ENCODE measurements at regions not wholly inside any gene's neighbourhood (a gene's known extent, or its start where the extent isn't known, plus 50 kb on each side); places are given as distances from the start of the nearest gene placed in this dataset.

DNA sequence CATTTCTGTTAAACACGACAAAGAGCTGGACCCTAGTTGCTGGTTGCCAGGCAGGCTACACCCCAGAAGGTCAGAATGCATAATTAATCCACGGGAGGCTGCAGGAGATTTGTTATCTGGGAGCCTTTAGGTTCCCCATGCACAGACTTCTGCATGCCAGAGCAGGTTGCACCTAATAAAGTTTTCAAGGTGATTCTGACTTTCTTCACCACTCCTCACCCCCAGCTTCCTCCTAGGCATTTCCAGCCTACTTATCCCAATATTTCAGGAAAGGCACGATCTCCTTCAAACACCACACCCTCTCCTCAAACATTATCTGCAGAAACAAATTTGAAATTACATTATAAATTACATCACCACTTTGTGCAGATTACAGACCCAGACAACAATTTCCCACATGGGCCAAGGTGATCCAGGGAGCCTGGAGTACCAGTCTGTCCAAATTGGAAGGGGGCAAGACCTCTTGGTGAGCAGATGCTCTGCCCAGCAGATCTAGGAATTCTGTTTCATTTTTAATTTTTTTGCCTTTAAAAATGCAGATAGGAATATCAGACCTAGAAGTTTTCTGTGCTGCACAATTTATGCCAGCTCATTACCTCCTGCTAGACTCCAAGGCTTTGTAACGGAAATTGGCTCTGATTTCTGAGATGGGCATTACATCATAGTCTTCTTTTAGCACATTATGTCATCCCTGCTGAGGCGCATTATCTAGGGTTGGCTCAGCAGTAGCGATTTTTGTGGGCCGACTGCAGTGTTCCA is 363.4 kb upstream of the SLC30A5 start:
- DNase-seq, result no peak

DNA sequence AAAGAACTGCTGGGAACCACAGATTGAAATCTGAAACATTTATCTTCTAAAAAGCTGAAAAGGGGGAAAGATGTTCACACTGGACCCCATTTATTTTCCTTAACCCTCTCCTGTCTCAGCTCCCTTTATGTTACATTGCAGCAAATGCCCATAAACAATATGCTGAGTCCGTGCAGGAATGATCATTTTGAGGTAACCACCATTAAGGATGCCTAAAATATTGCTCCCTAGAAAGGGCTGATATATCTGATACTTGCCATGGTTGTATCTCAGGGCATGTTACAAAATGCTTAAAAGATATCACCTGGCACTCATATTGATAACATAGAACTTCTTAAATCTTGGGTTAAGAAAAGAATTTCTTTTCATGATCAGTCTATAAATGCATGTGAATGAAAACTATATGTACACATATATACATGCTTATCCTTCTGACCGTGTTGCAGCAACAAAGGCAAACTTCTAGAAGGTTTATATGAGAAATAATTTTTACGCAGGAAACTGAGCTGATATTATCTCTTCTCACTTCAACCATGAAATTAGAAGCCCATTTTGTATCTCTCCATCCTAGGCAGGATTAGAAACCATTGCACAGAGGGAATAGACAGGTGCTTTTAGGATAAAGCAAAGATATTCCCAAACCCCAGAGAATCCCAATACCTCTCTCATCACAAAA is 362.7 kb upstream of the SLC30A5 start:
- DNase-seq, result no peak

DNA sequence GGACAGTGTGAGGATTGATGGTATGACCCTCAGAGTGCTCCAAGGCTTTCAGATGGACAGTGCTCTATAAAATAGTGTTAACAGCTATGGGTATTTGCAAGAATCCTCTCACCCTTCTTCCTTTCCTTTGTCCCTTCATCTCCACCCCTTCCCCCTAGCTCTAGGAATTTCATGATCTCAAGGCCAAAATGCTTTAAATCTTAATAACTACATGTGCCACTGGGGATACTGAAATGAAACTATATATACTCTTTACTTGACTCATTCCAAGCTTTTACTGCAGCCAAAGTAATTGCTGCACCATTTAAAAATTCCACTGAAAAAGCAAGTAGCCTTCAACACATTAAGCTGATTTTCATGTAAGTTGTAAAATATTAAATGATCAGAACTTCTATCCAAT is 361.6 kb upstream of the SLC30A5 start:
- no peak for DNase-seq

DNA sequence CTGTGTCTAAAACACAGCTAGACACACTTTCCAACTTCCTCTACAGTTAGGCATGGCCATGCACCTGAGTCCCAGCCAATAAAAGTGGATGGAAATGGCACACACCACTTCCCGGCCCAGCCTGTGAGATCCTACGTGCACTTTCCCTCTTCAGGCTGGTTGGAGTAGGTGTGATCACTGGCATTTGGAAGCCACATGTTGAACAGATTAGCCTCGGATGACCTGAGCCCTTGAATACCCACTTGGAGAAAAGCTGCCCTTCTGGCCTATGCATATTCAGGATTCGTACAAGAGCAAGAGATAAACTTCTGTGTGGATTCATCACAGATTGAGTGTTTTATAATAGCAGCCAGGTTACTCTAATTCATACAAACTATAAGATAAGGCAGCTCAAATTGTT is 359.0 kb upstream of the SLC30A5 start:
- DNase-seq, result no peak

DNA sequence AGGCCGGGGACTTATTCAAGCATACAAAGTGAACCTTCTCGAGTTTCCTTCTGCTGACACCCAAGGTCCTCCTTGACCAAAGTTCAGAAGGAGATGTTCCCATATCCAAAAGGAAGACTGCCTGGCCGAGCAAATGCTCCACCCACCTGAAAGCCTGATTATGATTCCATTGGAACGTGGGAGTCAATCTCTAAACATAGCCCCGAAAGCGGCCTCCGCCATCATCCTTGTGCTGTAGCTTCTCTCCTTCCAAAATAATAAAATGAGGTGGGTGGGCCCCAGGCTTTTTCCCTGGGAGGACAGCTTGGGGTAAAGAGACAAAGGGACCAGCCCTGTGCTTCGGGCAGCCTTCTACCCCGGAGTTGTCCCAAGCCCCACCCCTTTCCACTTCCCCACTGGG is 355.6 kb upstream of the SLC30A5 start:
- DNase-seq, result no peak

DNA sequence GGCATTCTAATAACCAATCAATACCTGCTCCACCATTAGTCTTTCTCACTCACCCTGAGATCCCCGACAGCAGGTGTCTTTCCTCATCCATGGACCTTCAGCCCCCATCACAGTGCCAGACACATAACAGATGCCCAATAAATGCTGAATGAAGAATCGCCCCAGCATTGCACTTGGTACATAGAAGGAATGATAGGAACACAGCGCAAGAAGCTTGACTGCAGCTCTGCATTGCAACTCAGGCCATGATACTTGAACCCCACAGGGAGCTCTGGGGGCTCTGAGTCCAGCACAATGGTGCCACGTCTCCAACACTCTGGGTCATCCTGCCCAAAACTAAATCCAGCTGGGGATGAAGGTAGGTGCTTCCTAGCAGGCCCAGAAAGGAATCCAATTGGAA is 355.0 kb upstream of the SLC30A5 start:
- DNase-seq, result no peak

DNA sequence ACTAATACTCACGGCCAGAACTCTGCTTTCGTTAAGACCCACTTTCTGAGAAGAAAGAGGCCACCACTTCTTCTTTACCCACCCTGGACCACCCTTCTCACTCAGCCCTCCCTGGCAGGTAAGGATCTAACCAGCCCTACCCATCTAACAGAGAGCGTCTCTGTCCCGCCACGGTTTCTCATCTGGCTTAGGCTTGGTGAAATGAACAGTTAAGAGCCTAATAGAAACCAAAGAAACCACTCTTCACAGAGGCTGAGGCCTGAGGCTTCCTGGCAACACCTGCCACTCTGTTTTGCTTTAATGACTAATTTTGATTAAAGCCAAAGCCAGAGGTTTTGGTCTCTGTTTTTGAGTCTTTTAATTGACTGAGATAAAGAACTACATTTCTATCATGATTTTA is 354.1 kb upstream of the SLC30A5 start:
- no peak for DNase-seq

DNA sequence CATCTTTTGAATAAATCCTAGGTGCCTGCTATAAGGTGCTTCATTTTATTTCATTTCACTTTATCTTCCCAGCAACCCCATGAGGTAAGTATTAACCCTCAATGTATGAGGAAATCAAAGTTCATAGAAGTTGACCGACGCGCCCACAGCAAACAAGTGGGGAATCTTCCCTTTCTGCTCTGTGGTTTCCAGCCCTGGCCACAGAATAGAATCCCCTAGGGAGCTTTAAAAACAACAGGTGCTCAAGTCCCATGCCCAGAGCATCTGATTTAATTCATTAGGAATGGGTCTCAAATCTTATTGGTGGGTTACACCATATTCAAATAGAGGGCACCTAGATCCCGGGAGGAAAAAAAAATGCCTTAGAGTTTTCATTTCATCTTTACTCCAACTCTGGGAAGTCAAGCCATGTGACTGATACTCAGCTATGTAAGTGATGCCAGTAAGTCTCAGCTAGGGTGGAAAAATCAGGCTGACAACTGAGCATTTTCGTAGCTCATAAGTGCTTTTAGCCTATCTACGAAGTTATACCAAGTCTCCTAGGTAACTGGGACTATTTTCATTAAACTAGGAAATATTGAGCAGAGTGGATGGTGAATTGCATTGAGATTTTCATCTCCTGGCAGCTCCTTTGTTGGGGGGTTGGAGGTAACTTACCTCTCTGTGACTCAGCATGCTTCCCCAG is 353.4 kb upstream of the SLC30A5 start:
- DNase-seq, result no peak

DNA sequence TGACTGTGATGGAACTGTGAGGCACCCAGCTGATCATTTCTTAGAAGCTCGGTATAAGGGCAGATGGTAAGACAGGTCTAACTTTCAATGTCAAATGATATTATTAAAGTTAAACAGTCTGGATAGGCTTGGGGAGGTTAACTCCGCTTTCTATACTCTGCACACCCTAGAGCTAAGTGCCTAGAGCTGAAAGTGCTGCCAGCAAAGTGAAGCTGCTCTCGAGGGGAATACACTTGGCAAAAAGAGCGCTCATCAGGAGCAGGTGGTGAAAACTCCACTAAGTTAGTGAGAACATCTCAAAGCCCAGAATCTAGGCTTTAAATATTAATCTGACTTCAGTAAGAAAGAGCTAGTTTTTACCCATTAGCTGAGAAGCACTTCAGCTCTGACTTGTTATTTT is 349.6 kb upstream of the SLC30A5 start:
- no peak for DNase-seq

DNA sequence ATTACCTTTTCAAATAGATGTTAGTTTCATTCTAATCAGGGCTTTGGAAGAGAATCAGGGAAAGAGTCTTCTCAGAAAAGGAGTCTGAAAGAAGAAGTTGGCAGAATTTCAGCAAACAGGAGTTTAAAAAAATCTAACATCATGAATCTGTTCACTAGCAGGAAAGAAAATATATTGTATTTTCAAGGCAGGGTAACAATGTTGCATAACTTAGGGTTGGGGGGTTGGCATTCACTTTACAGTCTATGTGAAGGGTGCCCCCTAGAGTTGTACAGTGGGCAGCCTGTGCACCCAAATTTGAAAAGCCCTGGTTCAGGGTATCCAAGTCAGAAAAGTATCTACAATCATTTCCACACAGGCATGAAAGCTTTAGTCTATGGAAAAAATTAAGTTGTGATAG is 348.4 kb upstream of the SLC30A5 start:
- no peak for DNase-seq

DNA sequence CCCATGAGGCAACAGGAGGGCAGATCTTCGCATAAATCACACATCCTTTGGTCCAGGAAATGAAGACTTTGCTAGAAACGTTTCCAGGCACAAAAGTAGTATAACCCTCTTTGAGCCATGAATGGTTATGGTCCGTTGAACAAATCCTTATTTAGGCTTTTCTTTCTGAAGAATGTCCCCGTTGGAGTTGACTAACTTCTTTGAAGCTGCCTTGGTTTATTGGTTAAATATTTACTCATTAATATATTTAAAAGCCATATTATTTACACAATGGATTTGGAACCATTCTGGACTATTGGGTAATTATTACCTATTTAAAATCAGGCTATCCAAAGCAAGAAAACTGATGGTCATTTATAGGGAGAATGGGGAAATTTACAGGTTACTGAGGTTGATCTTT is 347.6 kb upstream of the SLC30A5 start:
- DNase-seq, result no peak

DNA sequence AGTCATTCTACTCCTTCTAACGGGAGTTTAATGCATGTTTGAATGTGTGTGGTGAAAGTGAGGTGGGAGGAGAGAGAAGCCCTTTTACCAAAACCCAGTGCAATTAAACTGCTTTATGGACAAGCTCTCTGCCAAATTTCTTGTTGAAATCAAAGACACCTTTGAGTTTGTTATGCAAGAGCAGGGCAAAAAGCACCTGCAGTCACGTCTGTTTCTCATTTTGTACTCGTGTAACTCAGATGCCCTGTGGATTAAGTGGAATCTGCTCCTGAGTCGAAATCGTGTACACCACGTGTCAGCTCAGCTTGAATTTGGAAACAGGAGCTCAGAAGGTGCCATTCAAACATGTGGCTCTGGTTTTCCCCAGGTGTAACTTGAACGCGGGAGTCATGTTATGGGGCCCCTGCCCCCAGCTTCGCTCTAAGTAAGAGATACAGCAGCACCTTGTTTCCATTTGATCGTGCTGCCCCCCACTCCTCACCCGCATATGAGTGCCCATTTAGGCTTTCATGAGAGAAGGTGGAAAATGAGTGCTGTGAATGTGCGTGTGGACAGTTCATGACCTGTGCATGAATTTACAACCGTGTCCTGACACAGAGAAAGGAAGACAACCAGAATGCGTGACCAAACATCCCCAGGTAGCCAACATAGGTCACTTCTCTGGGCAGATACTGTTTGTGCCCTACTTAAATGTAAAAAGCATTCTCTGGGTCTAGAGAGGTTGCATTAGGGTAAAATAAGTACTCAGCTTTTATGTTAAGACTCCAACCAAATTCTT is 347.0 kb upstream of the SLC30A5 start:
- no peak for DNase-seq

DNA sequence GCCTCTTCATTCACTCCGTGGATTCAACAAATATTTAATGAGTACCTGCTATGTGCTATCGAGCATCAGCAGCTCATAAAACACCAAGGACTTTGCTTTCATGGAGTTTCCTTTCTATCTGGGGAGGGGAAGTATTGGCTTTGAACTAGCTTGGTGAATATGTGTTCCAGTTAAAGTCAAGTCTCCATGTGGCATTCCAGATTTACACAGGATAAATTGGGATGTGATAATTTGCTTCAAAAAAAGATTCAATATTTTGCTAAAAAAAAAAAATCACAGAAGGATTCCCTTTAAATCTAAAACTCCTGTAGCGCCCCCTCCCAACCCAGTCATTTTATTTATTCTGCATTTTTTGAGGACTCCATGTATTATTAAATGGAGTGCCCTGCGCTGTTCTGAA is 346.3 kb upstream of the SLC30A5 start:
- DNase-seq, result no peak

DNA sequence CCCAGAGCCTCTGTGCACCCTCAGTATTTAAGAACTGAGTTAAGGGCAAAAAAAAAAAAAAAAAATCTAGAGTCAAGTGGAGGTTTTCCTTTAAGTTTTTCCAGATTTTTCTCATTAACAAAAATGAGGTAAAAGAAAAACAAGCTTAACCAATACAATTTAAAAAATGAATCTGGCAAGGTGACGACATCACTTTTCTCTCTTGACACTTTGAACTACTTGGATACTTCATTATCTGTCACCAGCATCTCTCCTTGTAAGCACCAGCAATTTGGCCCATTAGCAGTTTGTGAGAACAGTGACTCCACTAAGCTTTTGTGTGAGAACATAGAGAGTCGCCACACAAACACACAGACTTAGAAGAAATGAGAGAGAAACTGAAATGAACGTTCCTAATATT is 345.7 kb upstream of the SLC30A5 start:
- no peak for DNase-seq

DNA sequence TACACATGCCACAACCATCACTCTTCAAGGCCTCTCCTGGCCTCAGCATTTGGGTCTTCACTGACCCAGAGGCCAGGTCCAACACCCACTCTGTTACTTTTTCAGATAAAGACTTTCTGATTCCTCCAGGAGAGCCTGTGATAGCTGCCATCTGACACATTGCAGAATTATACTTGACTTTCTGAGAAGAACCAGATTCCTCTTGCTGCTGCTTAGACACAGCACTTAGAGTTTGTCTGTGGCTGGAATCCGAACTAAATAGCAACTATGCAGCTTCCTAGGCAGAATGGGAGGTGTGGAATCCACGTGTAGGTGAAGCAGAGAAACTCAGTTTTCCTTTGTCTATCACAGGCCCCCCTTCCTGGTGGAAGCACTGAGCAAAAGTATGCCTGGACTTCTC is 344.7 kb upstream of the SLC30A5 start:
- no peak for DNase-seq

DNA sequence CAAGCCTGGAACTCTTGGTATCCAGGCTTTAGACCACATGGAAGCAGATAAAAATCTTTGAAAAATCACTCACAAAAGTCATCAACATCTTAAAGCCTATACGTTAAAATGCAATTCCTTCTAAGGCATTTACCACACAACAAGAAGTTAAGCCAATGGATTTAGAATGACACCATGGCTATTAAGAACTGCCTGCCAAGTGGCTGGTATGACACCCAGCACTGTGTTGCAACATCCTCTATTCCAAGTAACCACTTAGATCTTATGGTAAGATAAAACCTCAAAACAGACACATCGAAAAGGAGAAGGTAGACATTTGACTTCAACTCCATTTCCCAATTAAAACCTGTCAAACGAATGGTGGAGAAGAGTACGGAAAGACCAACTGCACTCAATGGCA is 344.2 kb upstream of the SLC30A5 start:
- no peak for DNase-seq

DNA sequence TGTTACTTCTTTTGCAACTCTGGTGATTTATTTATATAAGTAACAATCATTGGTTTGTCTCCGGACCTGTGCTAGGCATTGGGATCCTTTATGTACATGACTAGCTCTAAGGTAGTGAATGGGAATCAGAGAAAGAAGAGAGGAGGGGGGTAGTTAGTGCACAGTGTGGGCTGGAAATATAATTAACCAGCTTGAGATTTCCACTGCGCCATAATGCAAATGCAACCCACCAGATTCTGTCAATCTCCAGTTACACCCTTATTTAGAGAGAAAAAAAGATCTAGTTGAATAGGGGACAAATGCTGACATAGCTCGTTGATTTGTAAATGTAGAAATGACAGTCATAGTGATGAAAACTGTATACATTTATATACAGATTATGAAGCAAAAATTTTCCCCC is 342.2 kb upstream of the SLC30A5 start:
- no peak for DNase-seq

DNA sequence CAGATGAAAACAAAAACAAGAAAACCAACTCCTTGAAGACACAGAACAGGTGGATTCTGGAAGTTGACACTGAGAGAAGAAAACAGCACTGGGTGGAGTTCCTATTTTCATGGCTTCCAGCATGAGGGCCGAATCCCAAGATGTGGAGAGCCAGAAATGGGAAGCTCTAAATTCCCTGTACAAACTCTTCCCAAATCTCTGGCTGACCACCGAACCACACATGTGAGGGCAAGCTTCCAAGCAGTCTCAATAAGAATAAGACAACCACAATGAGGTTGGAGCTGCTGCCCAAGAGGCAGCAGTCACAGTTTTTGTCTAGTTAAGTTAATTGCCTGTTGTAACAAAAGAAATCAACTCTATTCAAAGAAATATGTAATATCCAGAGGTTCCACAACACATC is 339.3 kb upstream of the SLC30A5 start:
- no peak for DNase-seq

DNA sequence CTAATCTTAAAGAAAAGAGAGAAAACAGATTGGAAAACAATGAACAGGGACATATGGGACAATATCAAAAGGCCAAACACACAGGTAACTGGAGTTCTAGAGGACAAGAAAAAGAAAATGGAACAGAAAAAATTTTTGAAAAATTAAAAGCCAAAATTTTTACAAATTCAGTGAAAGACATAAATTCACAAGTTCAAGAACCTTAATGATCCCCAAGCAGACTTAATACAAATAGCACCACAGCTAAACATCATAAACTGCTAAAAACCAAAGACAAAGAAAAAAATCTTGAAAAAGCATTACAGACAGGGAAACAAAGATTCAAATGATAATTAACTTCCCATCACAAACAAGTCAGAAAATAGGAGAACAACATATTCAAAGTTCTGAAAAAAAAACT is 338.5 kb upstream of the SLC30A5 start:
- no peak for DNase-seq

DNA sequence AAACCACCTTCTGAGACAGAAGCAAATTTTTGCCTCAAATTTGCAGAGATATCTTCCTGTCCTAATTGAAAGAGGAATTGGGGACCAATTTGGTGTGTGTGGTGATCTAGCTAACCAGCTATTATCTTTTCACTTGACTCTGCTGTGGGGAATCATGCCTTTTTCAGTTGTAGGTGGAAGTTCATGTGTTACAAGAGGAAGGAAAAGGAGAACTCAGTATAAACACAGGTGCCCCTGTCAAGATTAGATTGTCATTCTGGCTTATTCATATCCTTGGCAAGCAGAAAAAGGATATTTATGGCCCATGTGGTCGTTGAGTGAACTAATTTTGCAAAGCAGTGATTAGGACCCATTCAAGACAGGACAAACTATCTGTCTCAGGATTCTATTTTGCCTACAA is 336.8 kb upstream of the SLC30A5 start:
- DNase-seq, result no peak

DNA sequence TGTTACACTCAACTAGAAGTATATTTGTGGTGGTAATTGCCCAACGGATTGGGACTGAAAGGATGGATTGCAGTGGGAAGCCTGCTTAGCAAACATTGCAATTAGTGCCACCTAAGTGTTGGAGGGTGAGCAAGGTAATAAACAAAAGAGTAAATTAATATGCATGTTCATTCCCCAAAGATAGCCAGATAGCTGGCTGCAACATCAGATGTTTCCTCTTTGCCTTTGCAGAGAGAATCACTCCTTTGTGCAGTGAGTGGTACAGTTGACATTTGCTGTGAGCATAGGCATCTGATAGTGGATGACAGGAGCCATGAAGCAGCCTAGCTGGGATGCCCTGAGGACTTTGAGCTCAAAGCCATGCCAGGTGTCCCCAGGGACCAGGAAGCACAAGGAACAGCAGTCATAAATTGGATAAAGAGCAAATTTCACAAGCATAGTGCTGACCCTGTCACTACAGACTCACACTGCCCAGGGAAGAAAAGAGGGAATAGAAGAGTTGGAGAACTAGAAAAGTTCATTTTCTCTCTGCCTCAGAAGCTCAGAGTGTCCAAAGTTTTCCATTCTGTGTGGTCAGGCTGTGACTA is 336.1 kb upstream of the SLC30A5 start:
- no peak for DNase-seq

DNA sequence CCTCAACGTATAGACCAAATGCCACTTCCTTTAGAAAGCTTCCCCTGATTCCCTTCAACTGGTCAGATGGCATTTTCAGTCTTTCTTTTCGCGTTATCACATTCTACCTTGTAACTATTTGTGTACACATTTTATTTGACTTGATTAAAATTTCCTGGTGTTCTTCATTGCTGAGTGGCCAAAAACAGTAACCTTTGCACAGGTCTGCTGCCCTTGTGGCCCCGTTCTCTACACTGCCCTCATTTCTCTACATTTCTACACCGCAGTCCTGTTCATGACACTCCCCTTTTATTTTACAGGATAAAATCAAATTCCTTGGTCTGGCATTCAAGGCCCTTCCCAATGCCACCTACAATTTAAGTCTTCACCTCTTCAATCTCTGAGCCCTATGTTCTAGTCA is 334.2 kb upstream of the SLC30A5 start:
- no peak for DNase-seq

DNA sequence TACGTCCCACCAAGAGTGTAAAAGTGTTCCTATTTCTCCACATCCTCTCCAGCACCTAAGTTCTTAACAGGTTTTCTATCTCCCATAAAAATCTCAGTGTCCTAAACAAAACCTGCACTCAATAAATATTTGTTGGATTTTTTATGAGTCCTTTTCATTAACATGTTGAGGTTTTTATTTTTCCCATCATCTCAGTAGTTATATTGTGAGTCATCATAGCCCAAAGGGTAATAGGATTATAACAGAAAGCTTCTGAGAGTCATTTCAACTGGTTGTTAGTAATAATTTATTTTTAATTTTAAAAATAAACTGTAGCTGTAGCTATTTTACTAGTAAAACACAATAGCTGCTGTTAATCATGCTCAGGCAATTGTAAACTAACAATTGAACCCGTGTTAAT is 331.6 kb upstream of the SLC30A5 start:
- DNase-seq, result no peak
